Aorta (tissue), 5 donors: ENCODE measurements at regions not wholly inside any gene's neighbourhood (a gene's known extent, or its start where the extent isn't known, plus 50 kb on each side); places are given as distances from the start of the nearest gene placed in this dataset.

Source experiments
- ATAC-seq: fragments of 200-7000 bp; cut with Tn5 transposase; one replicate; pipeline ENCODE4 v1.9.1; 2022; ENCODE audit warnings: moderate library complexity; ENCODE audit not compliant: low FRiP score
- DNase-seq, 2 donors: peaks; one replicate each; pipeline ENCODE4 v3.0.0-alpha.2; 2020
- H3K27ac ChIP-seq, 2 donors: one replicate each; pipeline ENCODE4 v1.5.1; 2013; ENCODE audit warnings: low read length in 2 of 2, mild to moderate bottlenecking in 2 of 2, moderate library complexity in 2 of 2, control low read depth in 1 of 2, inconsistent platforms in 1 of 2, low read depth in 1 of 2
- H3K27me3 ChIP-seq, 2 donors: one replicate each; pipeline ENCODE4 v1.6.1; 2013; ENCODE audit warnings: control low read depth in 1 of 2, low read length in 1 of 2, mild to moderate bottlenecking in 1 of 2, moderate library complexity in 1 of 2; ENCODE audit not compliant: insufficient read depth in 2 of 2, control insufficient read depth in 1 of 2
- H3K36me3 ChIP-seq, 2 donors: one replicate each; pipeline ENCODE4 v1.6.1; 2013; ENCODE audit warnings: control low read depth in 1 of 2, low read length in 1 of 2, mild to moderate bottlenecking in 1 of 2; ENCODE audit not compliant: insufficient read depth in 2 of 2, control insufficient read depth in 1 of 2
- H3K4me1 ChIP-seq, 2 donors: one replicate each; pipeline ENCODE4 v1.6.1; 2013; ENCODE audit warnings: low read length in 2 of 2, control low read depth in 1 of 2, mild to moderate bottlenecking in 1 of 2, moderate library complexity in 1 of 2; ENCODE audit not compliant: insufficient read depth in 2 of 2, control insufficient read depth in 1 of 2
- H3K4me3 ChIP-seq, 2 donors: one replicate each; pipeline ENCODE4 v1.5.1; 2013; ENCODE audit warnings: low read length in 2 of 2, control low read depth in 1 of 2, mild to moderate bottlenecking in 1 of 2
- H3K9me3 ChIP-seq: one replicate; pipeline ENCODE4 v1.6.1; 2013; ENCODE audit warnings: mild to moderate bottlenecking, low read length; ENCODE audit not compliant: control insufficient read depth
- WGBS, 2 donors: extraction: QIAGEN DNeasy Blood & Tissue Kit; methylation state at CpG; one replicate each; pipeline ENCODE4 v1.1.7; 2013; 5-methylcytosine and 5-hydroxymethylcytosine counted together
- intact Hi-C, 2 donors: fragments of 100-400 bp; cut with DNase I; formaldehyde crosslinking; loops; one replicate each; pipeline versions ENCODE4 v1.14.2 to v1.15.0; 2022
- donor health status: healthy with polysubstance abuse.
- donor health status: Bipolar disorder and iron deficiency.
- donor health status: DM: no; HTN: no; CAD: no.
- donor health status: DM: no; HTN: no; CAD: no.
- donor health status: DM: yes; HTN: yes; CAD: no.

DNA sequence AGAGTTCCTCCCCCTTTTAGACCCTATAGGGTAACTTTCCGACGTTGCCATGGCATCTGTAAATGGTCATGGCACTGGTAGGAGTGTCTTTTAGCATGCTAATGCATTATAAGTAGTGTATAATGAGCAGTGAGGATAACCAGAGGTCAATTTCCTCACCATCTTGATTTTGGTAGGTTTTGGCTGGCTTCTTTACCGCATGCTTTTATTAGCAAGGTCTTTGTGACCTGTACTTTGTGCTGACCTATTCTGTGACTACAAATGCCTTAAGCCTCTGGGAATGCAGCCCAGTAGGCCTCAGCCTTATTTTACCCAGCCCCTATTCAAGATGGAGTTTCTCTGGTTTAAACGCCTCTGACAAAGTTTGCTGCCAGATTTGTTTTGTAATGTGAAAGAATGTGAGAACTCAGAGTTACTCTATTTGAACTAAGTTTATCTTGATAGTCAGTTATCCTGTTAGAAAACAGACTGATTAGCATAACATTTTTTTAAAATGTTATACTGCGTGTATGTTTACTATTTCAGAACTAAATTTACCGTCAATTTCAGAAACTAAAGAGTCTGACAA lies 111.3 kb upstream of the PRSS16 start:
- H3K36me3 ChIP-seq = no peaks in the 10 kb centered on the region
- ATAC-seq (no peak), DNase-seq (no peak)
- no peaks in the 10 kb centered on the region for H3K9me3 ChIP-seq
- no peak overlapping the region for H3K27ac ChIP-seq
- H3K4me1 ChIP-seq = peaks cover 0 to 1% of the 10 kb centered on the region in 2 donors
- no peak overlapping the region for H3K4me3 ChIP-seq
- 91 to 94% methylated on average over 6 of the region's 6 CpGs for whole genome bisulfite sequencing, 2 donors
- intact Hi-C loops = loop anchor here in 1 of 2 donors (10.0 kb wide), 3 partner anchors 339 to 851 kb away; partner anchors contain the start of gene ZNF184
- H3K27me3 ChIP-seq = peaks cover 0 to 3% of the 10 kb centered on the region in 2 donors

DNA sequence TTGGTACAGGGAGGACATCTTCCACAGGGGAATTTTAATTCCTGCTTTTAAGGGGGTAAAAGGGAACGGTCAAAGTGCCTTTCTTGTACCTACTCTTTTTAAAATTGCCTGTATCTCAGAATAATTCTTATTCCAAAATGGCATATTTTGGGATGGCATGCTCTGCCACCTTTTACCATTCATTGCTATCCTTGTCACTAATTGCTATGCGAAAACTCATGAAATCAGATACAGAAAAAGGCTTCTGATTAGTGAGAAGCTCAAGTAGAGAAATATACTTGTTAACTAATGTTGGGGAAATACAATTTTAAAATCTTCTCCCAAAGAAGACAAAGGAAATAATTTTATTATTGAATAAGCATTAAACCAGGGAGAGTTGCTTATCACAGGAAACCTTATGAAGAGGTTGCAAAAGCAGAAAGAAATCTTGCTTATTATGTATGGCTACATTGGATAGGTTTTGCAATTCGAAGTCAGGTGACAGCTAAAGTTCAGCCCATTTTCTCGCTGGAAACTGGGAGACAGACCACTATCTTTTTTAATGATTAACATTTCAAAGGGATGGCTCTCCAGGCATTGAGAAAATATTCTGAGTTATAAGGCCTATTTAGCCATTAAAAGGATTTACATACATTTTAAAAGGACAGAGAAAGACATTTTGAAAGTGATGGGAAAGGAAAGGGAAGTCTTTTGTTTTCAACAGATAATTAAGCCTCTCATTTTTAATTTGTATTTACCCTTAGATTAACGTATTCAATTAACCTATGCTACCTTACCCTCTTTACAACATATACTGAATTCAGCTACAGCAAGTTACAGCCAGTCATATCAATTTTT lies 110.3 kb upstream of the PRSS16 start:
- ATAC-seq = no peak
- 91% methylated on average over 5 of the region's 5 CpGs for WGBS, 2 donors
- no peak overlapping the region for H3K27ac ChIP-seq
- peaks cover 0 to 3% of the 10 kb centered on the region in 2 donors for H3K27me3 ChIP-seq
- intact Hi-C loops = loop anchor here in 1 of 2 donors (10.0 kb wide), 3 partner anchors 338 to 852 kb away; partner anchors contain the start of gene ZNF184
- H3K4me3 ChIP-seq = no peak overlapping the region
- no peak for DNase-seq
- no peaks in the 10 kb centered on the region for H3K36me3 ChIP-seq
- H3K4me1 ChIP-seq = peaks cover 0 to 1% of the 10 kb centered on the region in 2 donors
- no peaks in the 10 kb centered on the region for H3K9me3 ChIP-seq

DNA sequence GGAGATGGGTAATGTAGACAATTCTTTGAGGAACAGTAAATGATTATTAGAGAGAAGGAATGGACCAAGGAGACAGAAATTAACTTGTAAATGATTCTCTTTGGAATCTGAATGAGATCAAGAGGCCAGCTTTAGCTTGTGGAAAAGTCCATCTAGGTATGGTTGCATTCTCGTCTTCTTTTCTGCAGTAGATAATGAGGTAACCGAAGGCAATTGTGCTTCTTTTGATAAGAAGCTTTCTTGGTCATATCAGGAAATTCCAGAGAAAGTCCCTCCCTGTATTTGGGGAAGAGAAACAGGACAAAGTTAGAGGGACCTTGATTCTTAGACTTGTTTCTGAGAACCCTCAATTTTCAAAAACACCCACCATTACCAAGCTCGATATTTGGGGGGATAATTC lies 109.1 kb upstream of the PRSS16 start:
- intact Hi-C loops = loop anchor here in 1 of 2 donors (10.0 kb wide), 3 partner anchors 336 to 854 kb away; partner anchors contain the start of gene ZNF184
- Histone ChIP-seq H3K4me1 (peaks cover 0 to 1% of the 10 kb centered on the region in 2 donors), H3K27ac (no peak overlapping the region), H3K27me3 (no peaks in the 10 kb centered on the region), H3K36me3 (no peaks in the 10 kb centered on the region), H3K9me3 (no peaks in the 10 kb centered on the region), H3K4me3 (no peak overlapping the region)
- ATAC-seq = no peak
- DNase-seq = no peak
- 66 to 75% methylated on average over 3 of the region's 3 CpGs for WGBS, 2 donors

DNA sequence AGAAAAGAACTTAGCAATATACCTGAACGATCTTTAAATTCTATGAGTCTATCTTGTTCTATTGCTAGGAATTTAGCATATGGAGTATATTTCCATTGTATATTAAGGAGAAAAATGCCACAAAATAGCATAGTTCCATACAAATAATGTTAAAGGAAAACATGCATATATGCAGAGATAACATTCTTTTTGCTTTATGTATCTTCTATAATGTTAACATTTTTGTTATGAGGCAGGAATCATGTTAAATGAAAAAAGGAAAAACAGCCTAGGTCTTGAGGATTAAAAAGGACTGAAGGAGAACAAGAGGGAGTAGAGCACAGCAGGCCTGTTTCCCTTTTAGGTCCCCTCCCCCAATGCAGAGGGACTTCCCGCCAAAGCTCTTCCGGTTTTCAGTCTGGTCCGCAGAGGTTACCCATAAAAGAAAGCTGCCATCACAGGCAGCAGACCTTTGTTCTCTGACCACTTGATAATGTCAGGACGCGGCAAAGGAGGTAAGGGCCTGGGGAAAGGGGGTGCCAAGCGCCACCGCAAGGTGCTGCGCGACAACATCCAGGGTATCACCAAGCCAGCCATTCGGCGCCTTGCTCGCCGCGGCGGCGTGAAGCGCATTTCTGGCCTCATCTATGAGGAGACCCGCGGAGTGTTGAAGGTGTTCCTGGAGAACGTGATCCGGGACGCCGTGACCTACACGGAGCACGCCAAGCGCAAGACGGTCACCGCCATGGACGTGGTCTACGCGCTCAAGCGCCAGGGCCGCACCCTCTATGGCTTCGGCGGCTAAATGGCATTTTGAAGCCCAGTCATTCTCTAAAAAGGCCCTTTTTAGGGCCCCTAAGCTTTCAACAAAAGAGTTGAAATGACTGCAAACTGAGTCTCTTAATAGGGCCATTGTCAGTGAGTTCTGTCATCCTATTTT lies 108.4 kb upstream of the PRSS16 start:
- 3 to 4% methylated on average over 36 of the region's 36 CpGs for WGBS, 2 donors
- H3K36me3 ChIP-seq = no peaks in the 10 kb centered on the region
- DNase-seq = peak; percentile 68 to 78
- peak overlapping the region; percentile 15 to 18 for H3K27ac ChIP-seq
- peak; percentile 89 for ATAC-seq
- H3K4me1 ChIP-seq = peaks cover 0 to 1% of the 10 kb centered on the region in 2 donors
- H3K9me3 ChIP-seq = no peaks in the 10 kb centered on the region
- no peaks in the 10 kb centered on the region for H3K27me3 ChIP-seq
- H3K4me3 ChIP-seq = peak overlapping the region; percentile 15 to 55
- intact Hi-C loops = loop anchor here in 1 of 2 donors (10.0 kb wide), 3 partner anchors 336 to 854 kb away; partner anchors contain the start of gene ZNF184

DNA sequence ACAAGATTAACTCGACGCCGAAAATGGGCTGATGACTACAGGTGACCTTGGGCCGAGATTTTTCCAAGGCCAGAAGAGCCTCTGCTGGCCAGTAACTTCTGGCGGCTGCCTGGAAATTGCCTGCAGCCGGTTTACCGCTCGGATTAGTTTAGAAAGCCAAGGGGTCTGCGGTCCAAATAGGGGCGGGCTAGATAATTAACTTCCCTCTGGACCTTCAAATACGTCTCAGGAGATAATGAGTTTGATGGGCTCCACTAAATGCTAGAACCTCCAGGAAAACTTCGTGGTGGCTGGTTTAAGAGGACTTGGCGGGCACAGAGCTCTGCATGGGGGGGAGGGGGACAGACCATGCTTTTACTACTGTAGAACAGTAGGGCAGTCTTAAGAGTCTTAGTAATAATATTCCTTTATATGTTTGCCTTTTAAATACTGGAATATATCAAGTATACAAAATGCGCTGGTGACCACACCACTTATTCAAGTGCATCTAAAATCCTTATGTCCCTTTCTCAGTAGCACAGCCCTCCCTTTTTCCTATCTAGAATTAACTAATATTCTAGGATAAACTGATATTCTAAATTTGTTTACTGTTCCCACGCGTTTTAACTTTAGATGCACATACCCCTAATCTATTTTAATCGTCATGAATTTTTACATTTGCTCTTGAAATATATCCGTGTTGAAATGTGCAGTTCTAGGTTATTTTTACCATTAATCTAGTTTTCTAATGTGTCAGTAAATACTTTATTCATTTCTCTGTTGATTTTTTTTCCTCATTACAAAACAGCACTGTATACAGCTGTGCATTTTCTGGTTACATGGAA lies 107.5 kb upstream of the PRSS16 start:
- whole genome bisulfite sequencing, 2 donors = 11 to 13% methylated on average over 18 of the region's 18 CpGs
- Histone ChIP-seq H3K27ac (peak overlapping the region; percentile 15 to 38), H3K9me3 (no peaks in the 10 kb centered on the region), H3K4me3 (peak overlapping the region; percentile 15 to 55), H3K4me1 (peaks cover 0 to 1% of the 10 kb centered on the region in 2 donors), H3K36me3 (no peaks in the 10 kb centered on the region), H3K27me3 (no peaks in the 10 kb centered on the region)
- intact Hi-C loops = loop anchor here (10.0 kb wide), 4 partner anchors 335 to 855 kb away; partner anchors contain the start of genes ABT1 (in 1 of the 2) and ZNF184 (in 1 of the 2)
- ATAC-seq (peak; percentile 69), DNase-seq (no peak)

DNA sequence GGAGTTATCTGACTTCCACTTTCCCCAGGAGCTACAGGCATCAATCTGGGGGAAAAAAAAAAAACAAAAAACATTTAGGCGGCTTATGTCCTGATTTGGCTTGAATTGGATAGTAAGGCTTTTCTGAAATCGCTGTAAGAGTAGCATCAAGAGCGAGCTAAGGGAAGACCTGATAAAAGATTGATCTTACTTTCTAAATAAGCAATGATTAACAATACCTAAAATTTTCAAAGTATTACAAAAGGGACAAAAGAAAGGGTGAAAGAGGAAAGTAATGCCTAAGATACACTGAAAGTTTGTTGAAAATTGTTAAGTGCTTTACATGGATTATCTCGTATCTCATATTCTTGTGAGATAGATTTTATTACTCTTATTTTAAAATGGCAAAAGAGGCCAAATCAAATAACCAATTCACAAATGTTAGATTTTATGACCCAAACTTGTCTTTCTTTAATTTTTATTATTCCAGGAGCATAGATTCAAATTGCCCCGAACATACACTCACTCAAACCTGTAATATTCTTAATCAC lies 106.4 kb upstream of the PRSS16 start:
- no peak for ATAC-seq
- H3K9me3 ChIP-seq = no peaks in the 10 kb centered on the region
- H3K4me3 ChIP-seq = no peak overlapping the region
- peaks cover 0 to 1% of the 10 kb centered on the region in 2 donors for H3K4me1 ChIP-seq
- DNase-seq = no peak
- intact Hi-C loops = loop anchor here in 1 of 2 donors (10.0 kb wide), 1 partner anchor 546 kb away; the partner anchor contains the start of gene ABT1
- no peaks in the 10 kb centered on the region for H3K27me3 ChIP-seq
- WGBS, 2 donors = 81 to 85% methylated on average over 5 of the region's 5 CpGs
- no peaks in the 10 kb centered on the region for H3K36me3 ChIP-seq
- H3K27ac ChIP-seq = no peak overlapping the region

DNA sequence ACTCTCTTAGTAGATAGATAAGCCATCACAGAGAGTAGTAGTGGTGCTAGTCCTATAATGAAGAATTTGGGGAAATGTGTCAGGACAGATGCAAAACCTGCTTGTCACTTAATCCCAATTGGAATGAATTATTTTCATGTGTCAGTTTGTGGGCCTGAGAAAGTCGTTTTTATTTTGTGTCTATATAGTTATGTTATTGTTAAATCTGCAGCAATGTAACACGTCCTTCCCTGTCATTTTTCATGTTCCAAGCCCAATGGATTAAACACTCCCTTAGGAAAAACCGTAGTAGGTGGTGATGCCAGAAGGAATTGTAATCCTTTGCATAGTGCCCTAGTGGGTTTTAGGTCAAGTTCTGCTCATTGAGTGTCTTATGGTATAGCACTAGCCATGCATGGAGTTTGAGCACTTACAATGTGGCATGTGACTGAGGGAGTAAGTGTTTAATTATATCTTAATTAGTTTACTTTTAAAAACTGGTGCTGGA lies 105.9 kb upstream of the PRSS16 start:
- H3K9me3 ChIP-seq = no peaks in the 10 kb centered on the region
- ATAC-seq (no peak), DNase-seq (no peak)
- H3K27ac ChIP-seq = no peak overlapping the region
- WGBS, 2 donors = 62 to 69% methylated on average over 3 of the region's 3 CpGs
- no peak overlapping the region for H3K4me3 ChIP-seq
- H3K27me3 ChIP-seq = no peaks in the 10 kb centered on the region
- no peaks in the 10 kb centered on the region for H3K36me3 ChIP-seq
- intact Hi-C loops = loop anchor here in 1 of 2 donors (10.0 kb wide), 1 partner anchor 547 kb away; the partner anchor contains the start of gene ABT1
- peaks cover 0 to 1% of the 10 kb centered on the region in 2 donors for H3K4me1 ChIP-seq
